HG02973 (cell line): ENCODE measurements at regions not wholly inside any gene's neighbourhood (a gene's known extent, or its start where the extent isn't known, plus 50 kb on each side); places are given as distances from the start of the nearest gene placed in this dataset.
"Not testable (repeated sequence)": the region's sequence is repeated elsewhere in the genome, so short reads cannot be mapped to it uniquely, and the experiment has no call there.

ENCODE experiments used
- ATAC-seq: cut with Tn5 transposase; IDR thresholded peaks from one replicate; pipeline ENCODE4 v1.9.1; 2021; ENCODE audit warnings: moderate library complexity; ENCODE audit not compliant: unreplicated experiment

DNA sequence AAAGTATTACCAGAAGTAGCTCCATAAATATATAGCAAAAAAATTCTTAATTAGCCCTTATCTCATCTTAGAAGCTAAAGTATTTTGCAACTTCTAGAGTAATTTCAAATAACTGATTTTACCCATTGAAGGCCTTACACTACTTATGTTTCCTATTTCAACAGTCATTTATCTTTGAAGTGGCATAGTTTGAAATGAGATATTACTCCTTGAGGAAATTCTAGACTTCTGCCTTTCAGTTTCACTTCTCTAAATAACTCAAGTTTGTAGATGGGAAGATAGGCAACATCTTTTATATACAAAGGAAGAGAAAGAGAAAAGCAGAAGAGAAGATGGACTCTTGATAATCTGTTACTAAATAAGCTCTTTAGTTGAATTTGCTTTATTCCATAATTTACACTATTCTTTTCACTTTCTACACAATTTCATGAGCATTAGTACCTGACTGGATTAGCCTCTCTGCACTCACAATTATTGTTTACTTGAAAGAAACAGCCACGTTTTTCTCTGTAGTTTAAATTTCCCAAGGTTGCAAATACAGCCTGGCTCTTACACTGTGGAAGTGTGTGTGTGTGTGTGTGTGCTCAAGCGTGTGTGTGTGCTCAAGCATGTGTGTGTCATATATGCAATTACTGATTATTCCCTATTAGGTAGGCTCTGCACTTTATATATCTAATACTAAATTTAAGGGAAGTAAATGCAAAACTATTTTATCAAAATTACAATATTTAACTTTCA is 60.6 kb upstream of the EMB start:
- ATAC-seq = peak; percentile 100

DNA sequence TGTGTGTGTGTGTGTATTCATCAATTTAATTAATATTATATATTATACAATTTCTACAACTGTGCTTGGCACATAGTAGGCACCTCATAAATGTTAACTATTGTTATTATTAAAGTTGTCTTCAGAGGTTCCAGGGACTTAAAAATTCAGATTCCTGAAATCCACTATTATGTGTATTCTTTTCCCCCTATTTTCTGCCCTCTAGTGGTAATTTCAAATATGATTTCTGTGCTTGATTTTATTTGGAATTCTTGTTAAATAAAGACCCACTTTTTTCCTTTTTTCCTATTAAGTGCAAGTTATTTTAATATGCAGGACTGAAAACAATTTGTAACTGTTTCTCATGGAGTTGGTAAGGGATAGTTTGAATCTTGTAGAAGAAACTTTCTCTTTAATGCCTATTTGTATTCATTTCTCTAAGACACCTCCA is 72.0 kb upstream of the EMB start:
- ATAC-seq = not testable (repeated sequence)

DNA sequence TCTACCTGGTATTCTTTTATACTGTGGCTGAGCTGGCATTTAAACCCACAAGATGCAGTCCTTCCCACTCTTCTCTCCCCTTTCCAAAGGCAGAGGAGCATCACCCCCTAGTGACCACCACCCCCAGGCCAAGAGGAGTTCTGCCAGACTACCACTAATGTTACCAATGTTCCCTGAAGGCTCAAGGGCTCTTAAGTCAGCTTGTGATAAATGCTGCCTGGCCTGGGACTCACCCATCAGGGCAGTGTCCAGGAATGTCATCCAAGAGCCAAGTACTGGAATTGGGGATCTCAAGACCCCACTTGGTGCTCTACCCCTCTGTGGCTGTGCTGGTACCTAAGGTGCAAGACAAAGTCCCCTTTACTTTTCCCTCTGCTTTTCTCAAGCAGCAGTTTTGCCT is 80.0 kb upstream of the EMB start:
- not testable (repeated sequence) for ATAC-seq

DNA sequence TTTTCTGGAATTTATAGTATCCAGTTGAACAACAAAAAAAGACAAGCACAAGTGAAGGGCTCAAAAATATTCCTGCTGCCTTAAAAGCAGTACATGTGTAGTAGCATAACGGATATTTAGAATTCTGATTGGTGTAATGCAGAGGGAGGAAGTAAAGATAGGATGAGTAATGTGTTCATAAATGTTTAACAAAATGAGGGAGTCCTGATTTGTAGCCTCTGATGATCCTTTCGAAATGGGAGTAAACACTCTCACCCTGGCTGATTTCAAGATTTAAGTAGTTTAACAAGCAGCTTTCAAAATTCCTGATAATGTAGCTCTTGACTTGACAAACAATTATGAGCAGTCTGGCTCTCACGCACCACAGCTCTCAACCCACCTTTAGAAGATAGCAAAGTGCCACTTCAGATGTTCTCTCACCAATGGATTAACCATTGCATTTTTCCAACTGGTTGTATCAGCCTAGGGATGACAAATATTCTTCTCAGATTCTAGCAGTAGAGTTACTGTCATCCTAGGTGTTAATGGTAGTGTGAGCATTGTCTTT is 86.5 kb upstream of the EMB start:
- not testable (repeated sequence) for ATAC-seq

DNA sequence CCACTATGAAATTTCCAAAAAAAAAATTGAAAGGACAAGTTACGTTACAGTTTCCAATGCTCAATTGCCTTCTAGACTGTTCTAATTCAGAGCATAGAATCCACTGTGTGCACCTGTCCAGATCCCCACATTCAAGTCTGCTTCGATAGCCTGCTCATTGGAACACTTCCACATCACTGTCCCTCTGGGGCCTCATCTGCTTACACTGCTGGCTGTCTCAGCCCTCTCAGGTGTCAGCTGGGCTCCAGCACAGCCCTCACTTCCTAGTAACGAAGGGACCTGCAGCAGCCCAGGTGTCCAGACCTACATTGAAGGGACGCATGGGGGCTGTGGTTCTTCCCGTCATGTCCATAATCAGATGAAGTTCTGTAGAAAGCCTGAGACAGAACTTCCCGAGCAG is 94.3 kb upstream of the EMB start:
- no peak for ATAC-seq

DNA sequence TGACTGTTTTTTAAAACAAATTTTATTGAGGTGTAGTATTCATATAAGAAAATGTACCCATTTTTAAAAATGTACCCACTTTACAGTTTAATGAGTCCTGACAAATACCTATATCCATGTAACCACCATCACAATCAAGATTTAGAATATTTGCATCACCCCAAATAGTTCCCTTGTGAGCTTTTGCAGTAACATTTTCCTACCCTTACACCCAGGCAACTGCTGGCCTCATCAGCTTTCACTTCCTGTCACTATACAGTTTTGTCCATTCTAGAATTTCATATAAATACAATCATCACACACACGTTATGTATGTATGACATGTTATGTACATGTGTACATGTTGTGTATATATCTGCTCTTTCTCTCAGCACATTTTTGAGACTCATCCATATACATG is 96.4 kb upstream of the EMB start:
- peak; percentile 69 for ATAC-seq

DNA sequence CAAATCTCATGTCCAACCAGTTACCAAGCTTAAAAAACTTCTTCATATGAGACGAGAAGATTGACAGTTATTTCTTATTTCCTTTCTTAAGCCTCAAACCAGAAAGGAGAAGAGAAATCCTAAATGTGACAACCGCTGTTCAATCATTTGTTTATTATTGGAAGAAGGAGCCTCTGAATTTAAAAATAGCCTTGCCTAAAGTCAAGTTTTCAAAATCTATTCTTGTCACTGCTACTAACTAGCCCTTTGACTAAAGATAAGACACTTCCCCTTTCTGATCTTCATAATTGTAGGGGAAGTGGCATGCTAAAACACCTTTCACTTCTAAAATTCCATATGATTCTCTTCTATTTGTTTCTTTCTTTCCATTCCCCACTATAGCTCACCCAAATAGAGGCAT is 106.2 kb upstream of the EMB start:
- peak; percentile 92 for ATAC-seq

DNA sequence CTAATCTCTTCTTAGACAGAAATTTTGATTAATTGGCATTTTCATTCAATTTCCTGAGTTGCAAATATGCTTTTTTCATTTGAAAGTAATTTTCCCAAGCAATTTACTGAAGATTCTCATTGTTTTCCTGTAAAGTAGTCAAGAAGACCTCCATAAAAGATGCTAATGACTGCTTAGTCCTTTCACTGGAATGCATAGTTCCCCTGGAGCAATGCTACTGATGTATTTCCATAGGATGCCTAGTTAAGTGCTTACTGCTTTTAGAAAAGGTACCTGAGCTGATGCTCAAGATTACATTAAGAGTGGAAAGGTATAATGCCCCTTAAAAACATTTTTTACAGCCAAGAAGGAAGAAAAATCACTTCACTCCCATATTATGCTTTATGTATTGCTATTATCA is 109.2 kb upstream of the EMB start:
- ATAC-seq = no peak

DNA sequence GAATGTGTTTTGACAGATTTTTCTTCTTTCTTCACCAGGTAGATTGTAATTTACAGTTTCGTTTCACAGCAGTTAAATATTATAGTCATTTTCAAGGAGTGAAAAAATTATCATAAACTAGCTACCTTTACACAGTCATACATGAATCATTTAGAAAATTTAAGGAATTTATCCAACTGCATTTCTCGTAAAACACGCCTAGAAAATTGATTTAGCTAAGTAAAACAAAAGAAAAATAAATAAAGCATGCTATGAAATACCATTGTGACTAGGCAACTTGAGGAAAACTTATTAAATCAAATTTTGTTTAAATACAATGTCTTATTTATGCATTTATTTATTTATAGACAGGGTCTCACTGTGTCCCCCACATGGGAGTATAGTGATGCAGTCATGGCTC is 109.9 kb upstream of the EMB start:
- no peak for ATAC-seq

DNA sequence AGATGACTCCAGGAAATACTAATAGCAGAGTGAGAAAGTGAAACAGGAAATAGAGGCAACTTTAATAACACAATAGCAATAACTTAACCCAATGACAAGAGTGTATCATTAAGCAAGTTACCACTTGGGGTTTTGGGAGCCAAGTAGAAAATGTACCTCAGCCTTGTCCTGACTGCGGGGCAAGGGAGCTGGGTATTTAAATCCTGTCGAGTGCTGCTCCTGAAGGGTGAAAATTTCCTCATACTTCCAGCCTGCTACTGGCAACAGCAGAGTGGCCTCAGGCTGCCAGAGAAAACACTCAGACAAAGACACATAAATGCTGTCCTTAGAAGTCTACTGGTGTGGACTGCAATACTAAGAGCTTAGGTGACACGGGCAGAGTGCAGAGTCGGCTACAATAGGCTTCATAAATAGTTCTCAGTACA is 112.5 kb upstream of the EMB start:
- ATAC-seq = no peak

DNA sequence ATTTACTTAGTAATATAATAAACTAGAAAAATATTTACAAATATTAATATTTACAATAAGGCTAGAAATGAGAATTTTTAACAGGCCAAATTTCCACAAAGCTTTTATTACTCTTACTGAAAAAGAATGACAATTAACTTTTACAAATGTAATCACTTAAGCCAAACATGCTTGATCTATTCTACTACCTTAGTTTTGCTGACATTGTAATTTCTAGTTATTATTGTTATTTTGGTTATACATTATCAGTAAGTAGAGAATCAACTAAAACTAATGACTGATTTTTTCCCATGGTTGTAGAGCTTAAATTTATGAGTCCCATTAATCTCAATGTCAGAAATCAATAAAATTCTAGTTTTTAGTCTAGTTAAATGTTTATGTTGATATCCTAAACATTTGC is 107.8 kb upstream of the PARP8 start:
- not testable (repeated sequence) for ATAC-seq

DNA sequence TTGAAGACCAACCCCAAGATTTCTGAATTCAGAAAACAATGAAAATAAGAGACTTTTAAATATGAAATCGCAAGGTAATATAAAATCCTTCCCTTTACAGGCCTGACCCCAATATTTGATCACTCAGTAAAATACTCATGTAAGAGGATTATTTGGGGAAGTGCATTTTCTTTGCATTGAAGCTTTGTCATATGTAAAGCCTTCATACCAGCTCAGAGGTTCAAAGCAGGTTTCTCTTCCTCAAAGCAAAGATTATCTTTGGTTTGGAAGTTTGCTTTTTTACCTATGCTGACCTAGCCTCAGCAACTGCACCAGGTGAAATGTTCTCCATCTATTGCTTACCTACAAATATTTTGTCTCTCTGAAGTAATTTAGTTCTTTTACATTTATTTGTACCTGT is 106.5 kb upstream of the PARP8 start:
- no peak for ATAC-seq

DNA sequence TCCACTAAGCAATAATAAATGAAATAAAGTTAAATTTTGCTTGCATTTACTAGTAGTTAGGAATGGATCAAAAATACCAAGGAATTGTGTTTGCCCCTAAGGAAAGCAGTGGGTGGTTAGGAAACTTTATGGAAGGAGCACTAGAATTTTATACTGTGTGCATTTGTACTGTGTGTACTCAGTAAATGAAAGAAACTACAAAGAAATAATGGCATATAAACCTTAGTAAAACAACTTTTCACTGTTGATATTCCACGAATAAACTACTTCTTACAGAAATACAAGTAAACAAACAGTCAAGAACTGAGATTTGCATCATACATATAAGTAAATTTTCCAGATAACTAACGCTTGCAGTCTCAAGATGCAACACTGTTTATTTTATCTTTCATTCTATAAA is 103.7 kb upstream of the PARP8 start:
- no peak for ATAC-seq

DNA sequence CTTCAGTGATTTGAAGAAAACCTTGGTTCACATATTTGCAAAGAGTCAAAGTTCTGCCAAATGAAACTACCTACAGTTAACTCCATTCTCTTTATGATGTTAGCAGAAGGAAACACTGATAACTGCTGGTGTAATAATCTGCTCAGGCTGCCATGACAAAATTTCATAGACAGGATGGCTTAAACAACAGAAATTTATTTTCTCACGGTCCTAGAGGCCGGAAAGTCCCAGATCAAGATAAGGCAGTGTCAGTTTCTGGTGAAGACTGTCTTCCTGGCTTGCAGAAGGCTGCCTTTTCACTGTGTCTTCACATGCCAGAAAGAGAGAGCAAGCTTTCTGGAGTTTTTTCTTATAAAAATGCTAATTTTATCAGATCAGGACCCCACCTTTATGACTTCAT is 102.4 kb upstream of the PARP8 start:
- peak; percentile 54 for ATAC-seq

DNA sequence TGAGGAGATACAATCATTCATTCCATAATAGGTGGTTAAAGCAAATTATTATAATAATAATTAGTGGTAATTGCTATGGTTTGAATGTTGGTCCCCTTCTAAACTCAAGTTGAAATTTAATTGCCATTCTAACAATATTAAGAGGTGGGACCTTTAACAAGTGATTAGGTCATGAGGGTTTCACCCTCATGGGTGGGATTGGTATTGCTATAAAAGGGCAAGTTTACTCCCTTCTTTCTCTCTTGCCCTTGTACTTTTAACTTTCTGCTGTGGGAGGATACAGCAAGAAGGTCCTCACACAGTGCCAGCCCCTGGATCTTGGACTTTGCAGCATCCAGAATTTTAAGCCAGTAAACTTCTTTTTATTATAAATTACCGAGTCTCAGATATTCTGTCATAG is 101.9 kb upstream of the PARP8 start:
- no peak for ATAC-seq

DNA sequence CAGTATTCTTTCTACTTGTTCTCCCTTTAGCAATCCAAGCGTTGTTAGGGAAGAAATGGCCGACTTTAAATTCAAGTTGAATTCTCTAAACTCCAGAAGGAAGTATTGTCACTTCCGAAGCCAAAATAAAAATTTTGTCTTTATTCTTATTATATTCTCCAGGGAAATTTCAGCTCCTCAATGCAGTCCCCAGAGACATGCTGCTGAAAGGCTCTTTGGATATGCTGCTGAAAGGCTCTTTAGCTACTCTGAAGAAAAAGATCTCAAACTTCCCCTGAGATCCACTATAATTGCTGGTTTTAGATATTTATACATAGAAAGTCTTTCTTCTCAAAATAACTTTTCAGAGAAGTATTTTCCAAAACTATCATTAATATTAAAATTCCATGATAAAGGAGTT is 92.3 kb upstream of the PARP8 start:
- ATAC-seq = no peak

DNA sequence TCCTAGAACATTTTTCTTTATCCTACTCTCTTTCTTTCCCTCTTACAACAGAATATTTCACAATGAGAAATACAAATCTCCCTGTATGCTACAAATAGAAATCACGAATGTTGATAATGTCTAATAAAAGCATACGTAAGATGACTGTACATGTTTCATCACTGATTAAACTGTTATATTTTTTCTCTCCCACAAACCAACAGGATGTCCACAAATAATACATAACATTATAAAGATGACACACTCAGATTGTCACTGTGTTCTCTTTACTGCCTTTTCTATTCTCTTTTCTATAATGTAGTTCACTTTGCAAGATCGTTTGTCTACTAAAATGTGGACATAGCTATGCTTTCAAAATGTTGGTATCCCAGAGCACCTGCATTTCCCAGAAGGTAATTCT is 90.7 kb upstream of the PARP8 start:
- ATAC-seq = no peak

DNA sequence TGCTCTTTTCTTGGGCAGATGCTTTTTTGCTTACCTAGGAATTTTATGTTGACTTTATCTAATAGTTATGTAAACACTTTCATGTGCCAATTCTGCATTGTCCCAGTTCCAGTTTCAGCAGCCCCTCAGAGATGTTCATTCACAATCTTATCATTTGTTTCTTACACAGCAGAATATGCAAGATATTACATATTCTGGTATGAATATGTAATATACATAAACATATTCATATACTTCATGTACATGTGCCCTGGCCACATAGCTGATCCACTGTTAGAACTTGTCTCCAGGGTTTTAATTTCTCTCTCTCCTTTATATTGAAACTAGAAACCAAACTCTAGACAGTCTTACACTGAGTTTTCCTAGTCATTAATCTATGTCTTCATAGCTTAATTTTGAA is 90.2 kb upstream of the PARP8 start:
- ATAC-seq = no peak

DNA sequence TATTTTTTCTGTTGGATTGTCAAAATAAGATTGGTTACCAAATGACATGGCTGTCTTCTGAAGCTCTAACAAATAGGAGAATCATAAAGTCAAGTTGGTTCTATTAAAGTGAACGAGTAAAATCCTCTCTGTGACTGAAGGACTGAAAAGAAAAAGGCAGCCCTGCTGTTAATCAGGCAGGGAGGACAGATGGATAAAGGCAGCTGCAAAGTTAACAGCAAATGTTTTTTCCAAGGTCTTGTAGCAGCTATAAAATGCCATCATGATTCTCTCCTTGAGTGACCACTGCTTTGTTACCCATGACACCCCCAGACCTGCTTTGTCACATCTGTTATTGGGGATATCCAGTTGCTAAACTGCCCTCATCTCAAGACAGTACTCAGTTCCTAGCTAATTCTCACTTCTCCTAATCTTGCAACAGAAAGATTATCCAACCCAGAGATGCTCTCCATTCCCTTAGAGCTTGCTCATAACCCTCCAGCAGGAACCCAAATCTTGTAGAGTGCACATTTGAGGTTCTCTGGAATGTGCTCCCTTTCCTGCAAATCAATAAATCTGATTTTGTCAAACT is 89.7 kb upstream of the PARP8 start:
- ATAC-seq = no peak

DNA sequence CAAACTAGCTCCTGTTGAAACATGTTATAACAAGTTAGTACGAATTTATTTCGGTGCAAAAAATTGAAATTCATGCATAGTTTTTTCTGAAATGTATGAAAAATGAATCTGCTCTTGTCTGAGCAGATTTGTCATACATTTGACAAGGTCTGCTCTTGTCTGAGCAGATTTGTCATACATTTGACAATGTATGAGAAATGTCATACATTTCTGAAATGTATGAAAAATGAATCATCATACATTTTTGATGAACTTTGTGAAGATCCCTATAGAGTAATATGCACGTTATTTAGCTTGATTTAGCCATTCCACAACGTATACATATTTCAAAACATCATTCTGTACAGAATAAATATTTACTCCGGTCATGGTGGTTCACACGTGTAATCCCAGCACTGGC is 85.9 kb upstream of the PARP8 start:
- ATAC-seq = no peak

DNA sequence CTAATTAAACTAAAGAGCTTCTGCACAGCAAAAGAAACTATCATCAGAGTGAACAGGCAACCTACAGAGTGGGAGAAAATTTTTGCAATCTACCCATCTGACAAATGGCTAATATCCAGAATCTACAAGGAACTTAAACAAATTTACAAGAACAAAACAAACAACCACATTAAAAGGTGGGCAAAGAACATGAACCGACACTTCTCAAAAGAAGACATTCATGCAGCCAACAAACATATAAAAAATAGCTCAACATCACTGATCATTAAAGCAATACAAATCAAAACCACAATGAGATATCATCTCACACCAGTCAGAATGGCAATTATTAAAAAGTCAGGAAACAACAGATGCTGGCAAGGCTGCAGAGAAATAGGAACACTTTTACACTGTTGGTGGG is 84.6 kb upstream of the PARP8 start:
- not testable (repeated sequence) for ATAC-seq

DNA sequence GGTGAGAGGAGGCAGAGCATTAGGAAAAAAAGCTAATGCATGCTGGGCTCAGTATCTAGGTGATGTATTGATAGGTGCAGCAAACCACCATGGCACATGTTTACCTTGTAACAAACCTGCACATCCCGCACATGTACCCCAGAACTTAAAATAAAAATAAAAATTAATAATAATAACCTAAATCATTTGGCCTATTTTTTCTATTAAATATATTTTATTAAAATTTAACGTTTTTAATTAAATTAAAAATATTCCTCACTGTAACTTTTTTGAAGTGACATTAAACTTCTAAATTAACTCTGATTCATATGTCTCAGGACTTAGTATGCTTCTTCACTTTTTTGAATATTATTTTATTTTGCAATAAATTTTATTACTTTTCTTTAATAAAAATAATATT is 83.7 kb upstream of the PARP8 start:
- no peak for ATAC-seq

DNA sequence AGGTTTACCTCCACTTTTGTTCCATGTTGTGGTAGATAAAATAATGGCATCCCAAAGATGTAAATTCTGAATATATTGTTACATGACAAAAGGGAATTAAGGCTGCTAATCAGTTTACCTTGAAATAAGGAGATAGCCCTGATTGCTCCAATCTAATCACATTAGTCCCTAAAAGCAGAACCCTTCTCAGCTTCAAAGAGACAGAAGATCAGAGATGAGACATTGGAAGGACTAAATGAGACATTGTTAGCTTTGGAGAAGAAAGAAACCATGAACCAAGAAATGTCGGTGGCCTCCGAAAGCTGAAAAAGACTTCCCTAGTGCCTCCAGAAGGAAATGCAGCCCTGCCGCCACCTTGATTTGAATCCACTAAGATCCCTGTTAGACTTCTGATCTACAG is 82.8 kb upstream of the PARP8 start:
- no peak for ATAC-seq
